IPS DF 6.9 (cell line): ENCODE measurements at regions not wholly inside any gene's neighbourhood (a gene's known extent, or its start where the extent isn't known, plus 50 kb on each side); places are given as distances from the start of the nearest gene placed in this dataset.

Experiments
- DNase-seq: peaks from one replicate; pipeline ENCODE4 v3.0.0-alpha.2; 2013; ENCODE audit warnings: low read depth, low spot score
- H3K27ac ChIP-seq: one replicate; pipeline ENCODE4 v1.5.1; 2013; ENCODE audit warnings: low read length, control low read depth
- H3K27me3 ChIP-seq: 2 replicates; pipeline ENCODE4 v1.6.1; 2013; ENCODE audit warnings: mild to moderate bottlenecking, low read length; ENCODE audit not compliant: control insufficient read depth, insufficient read depth
- H3K36me3 ChIP-seq: 2 replicates; pipeline ENCODE4 v1.6.1; 2013; ENCODE audit warnings: low read length; ENCODE audit not compliant: control insufficient read depth, insufficient read depth
- H3K4me1 ChIP-seq: 2 replicates; pipeline ENCODE4 v1.6.1; 2013; ENCODE audit warnings: low read length; ENCODE audit not compliant: control insufficient read depth, insufficient read depth
- H3K4me3 ChIP-seq: 2 replicates; pipeline ENCODE4 v1.5.1; 2013; ENCODE audit warnings: mild to moderate bottlenecking, low read length
- H3K9me3 ChIP-seq: 2 replicates; pipeline ENCODE4 v1.6.1; 2013; ENCODE audit warnings: low read length, inconsistent platforms; ENCODE audit not compliant: control insufficient read depth, insufficient read depth
- WGBS: extraction: QIAGEN DNeasy Blood & Tissue Kit; methylation state at CpG from one replicate; pipeline ENCODE4 v1.1.7; 2013; ENCODE audit warnings: mixed read lengths, missing lambda C conversion rate; ENCODE audit not compliant: insufficient read length, insufficient coverage; 5-methylcytosine and 5-hydroxymethylcytosine counted together

GRCh38 chr10:63780101-63780500 lies 258.9 kb downstream of the REEP3 start:
- Histone ChIP-seq H3K4me3 (no peak overlapping the region), H3K4me1 (no peaks in the 10 kb centered on the region), H3K27ac (no peak overlapping the region), H3K27me3 (no peaks in the 10 kb centered on the region), H3K9me3 (no peaks in the 10 kb centered on the region), H3K36me3 (no peaks in the 10 kb centered on the region)
- DNase-seq: no peak
- WGBS: no CpG with 5 or more reads among the region's 3 CpGs

DNA sequence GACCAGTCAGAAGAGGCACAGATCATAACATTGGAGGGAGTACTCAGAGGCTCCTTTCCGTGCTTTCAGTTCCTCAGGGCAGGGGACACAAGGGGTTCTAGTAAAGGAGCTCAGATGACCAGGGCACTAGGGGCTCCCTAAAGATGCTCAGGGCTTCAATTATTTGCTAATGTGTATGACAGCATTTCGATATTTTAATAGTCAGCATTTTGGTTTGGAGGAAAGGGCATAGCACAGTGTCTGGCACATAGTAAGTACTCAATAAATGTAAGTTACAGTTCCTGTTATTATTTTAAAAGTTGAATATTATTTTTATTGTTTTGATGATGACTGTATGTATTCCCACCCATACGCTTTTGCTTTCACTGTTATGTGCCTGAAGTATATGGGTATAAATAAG lies 260.0 kb downstream of the REEP3 start:
- H3K36me3 ChIP-seq: no peaks in the 10 kb centered on the region
- no peaks in the 10 kb centered on the region for H3K27me3 ChIP-seq
- no peak for DNase-seq
- H3K9me3 ChIP-seq: no peaks in the 10 kb centered on the region
- WGBS: no CpG with 5 or more reads among the region's 3 CpGs
- H3K4me3 ChIP-seq: no peak overlapping the region
- no peaks in the 10 kb centered on the region for H3K4me1 ChIP-seq
- no peak overlapping the region for H3K27ac ChIP-seq

DNA sequence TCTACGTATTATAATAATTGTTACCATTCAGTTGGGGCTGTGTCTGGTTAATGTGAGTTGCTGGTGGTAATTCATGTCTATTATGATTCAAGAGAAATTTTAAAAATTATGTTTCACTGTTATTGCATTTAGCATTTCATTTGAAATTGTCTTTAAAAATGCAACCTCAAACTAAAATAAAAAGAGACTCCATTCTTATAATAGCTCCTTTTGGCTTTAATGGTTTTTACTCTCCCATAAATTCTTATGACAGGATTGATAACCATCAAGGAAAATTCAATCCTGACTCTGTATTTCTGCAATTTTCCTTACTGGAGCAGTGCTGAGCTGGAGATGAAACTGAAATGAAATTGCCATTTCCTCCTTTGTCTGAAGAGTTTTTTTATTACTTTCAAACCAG lies 262.7 kb downstream of the REEP3 start:
- Histone ChIP-seq H3K4me1 (no peaks in the 10 kb centered on the region), H3K27me3 (no peaks in the 10 kb centered on the region), H3K9me3 (no peaks in the 10 kb centered on the region), H3K27ac (no peak overlapping the region), H3K4me3 (no peak overlapping the region), H3K36me3 (no peaks in the 10 kb centered on the region)
- DNase-seq: no peak
- WGBS: no CpG with 5 or more reads among the region's 1 CpG

GRCh38 chr10:63788152-63788821 lies 267.1 kb downstream of the REEP3 start:
- H3K27ac ChIP-seq: no peak overlapping the region
- no peak overlapping the region for H3K4me3 ChIP-seq
- no peaks in the 10 kb centered on the region for H3K4me1 ChIP-seq
- no peaks in the 10 kb centered on the region; the same call in 1 of the 2 replicates for H3K9me3 ChIP-seq
- no CpG with 5 or more reads among the region's 3 CpGs for WGBS
- H3K27me3 ChIP-seq: no peaks in the 10 kb centered on the region
- no peak for DNase-seq
- H3K36me3 ChIP-seq: no peaks in the 10 kb centered on the region

DNA sequence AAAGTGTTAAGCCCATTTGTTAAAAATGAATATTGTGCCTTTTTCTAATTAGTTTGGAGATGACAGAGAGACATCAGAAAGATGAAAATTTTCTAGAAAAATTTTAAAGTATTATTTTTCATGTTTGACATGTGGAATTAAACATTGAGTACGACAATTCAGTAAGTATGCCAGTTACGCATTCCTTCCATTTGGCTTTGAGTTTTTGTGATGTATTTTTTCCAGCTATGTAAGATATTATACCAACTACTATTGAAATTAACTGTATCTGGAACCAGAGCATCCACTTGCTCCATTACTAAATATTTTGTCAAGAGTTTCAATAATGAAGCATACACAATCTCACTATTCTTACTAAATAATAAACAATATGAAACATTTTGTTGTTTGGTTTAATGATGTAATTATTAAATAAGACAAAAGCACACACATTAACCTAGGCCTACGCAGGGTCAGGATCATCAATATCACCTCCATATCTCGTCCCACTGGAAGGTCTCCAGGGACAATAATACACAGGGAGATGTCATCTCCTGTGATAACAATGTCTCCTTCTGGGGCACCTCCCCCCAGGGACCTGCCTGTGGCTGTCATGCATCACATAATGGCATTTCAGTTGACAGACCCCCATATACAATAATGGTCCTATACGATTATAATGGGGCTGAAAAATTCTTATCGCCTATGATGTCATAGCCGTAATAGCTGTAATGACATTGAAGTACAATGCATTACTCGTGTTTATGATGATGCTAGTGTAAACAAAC lies 274.1 kb downstream of the REEP3 start:
- no peaks in the 10 kb centered on the region for H3K36me3 ChIP-seq
- H3K27ac ChIP-seq: no peak overlapping the region
- no CpG with 5 or more reads among the region's 8 CpGs for WGBS
- H3K4me3 ChIP-seq: no peak overlapping the region
- no peaks in the 10 kb centered on the region; the same call in 1 of the 2 replicates for H3K9me3 ChIP-seq
- H3K27me3 ChIP-seq: no peaks in the 10 kb centered on the region
- DNase-seq: no peak
- H3K4me1 ChIP-seq: 0 out of 2 replicates have a peak, but pooled peaks cover 1% of the 10 kb centered on the region

DNA sequence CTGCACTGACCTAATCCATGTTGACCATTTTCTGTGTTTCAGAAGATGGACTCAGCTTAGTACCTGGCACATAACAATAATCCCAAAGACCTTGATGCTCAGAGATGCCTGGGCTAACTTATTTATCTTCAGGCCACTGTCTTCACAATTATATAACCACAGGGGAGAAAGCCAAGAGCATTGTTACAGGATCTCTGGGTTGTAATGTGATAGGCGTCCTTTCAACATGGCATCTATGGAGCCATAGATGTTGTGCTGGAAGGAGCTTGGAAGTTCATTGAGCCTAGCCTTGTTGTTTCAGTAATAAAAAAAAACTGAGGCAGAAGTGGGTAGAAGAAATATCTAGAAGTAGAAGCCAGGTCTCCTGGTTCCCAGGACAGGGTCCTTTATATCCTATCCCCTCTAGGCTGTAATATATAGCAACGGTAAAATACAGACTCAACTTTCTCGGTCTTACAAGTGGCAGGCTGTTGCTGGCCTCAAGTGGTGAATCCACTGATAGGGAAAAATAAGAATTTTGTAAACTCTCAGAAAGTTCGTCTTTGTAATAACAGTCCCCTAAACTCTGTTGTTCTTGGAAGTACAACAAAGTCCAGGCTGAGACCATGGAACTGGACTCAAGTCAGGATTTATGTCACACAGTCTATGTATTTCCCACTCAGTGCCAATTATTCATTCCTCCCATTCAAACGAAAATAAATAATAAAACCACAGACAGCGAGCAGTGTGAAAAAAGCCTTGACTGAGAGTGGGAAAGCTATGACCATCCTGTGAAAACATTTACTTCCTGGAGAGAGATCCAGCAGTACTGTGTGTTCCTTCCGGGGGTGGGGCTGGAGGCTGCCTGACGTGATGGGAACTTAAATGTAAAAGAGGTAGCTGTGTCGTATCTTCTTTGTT lies 277.6 kb downstream of the REEP3 start:
- no peak for DNase-seq
- H3K27me3 ChIP-seq: no peaks in the 10 kb centered on the region
- no peaks in the 10 kb centered on the region for H3K36me3 ChIP-seq
- no peak overlapping the region for H3K27ac ChIP-seq
- no peaks in the 10 kb centered on the region for H3K9me3 ChIP-seq
- H3K4me1 ChIP-seq: 0 out of 2 replicates have a peak, but pooled peaks cover 1% of the 10 kb centered on the region
- H3K4me3 ChIP-seq: no peak overlapping the region
- no CpG with 5 or more reads among the region's 9 CpGs for WGBS

GRCh38 chr10:63799521-63800300 lies 278.5 kb downstream of the REEP3 start:
- no peaks in the 10 kb centered on the region for H3K9me3 ChIP-seq

DNA sequence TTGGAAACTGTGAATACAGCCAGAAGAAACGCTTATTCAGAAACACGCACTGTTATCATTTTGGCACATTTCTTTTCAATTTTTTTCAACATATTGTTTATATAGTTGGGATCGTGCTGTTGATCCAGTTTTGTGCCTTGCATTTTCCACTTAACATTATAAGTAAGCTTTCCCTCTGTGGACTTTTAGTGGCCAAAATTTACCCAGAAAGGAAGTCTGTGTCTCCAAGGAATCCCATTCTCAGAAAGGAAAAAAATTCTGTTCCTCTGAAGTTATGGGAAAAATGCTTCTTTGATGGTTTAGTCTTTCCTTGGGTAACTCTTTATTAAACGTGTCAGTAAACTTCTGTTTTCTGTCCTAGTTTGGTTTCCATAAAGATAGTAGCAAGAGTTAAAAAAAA lies 280.0 kb downstream of the REEP3 start:
- no CpG with 5 or more reads among the region's 4 CpGs for whole genome bisulfite sequencing

More at GRCh38 chr10:63799521-63800300, 278.5 kb downstream of the REEP3 start:
- H3K27ac ChIP-seq: no peak overlapping the region
- H3K4me3 ChIP-seq: no peak overlapping the region
- H3K4me1 ChIP-seq: 0 out of 2 replicates have a peak, but pooled peaks cover 1% of the 10 kb centered on the region
- no CpG with 5 or more reads among the region's 8 CpGs for WGBS
- H3K36me3 ChIP-seq: no peaks in the 10 kb centered on the region
- DNase-seq: no peak
- no peaks in the 10 kb centered on the region for H3K27me3 ChIP-seq

DNA sequence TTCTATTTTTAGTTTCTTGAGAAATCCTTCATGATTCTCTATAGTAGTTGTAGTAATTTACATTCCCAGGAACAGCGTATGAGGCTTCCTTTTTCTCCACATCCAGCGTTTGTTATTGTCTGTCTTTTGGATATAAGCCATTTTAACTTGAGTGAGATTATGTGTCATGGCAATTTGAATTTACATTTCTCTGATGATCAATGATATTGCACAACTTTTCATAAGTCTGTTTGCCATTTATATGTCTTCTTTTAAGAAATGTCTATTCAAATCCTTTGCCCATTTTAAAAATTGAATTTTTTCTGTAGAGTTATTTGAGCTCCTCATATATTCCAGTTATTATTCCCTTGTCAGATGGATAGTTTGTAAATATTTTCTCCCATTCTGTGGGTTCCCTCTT lies 285.1 kb downstream of the REEP3 start:
- no peaks in the 10 kb centered on the region for H3K4me1 ChIP-seq
- H3K36me3 ChIP-seq: no peaks in the 10 kb centered on the region
- no peaks in the 10 kb centered on the region for H3K27me3 ChIP-seq
- H3K27ac ChIP-seq: no peak overlapping the region
- WGBS: no CpG with 5 or more reads among the region's 2 CpGs
- no peaks in the 10 kb centered on the region for H3K9me3 ChIP-seq
- no peak overlapping the region for H3K4me3 ChIP-seq
- no peak for DNase-seq

More for the DNA sequence above, 280.0 kb downstream of the REEP3 start:
- no peaks in the 10 kb centered on the region for H3K9me3 ChIP-seq
- no peaks in the 10 kb centered on the region for H3K36me3 ChIP-seq
- 0 out of 2 replicates have a peak, but pooled peaks cover 1% of the 10 kb centered on the region for H3K4me1 ChIP-seq
- DNase-seq: no peak
- H3K4me3 ChIP-seq: no peak overlapping the region
- no peak overlapping the region for H3K27ac ChIP-seq
- no peaks in the 10 kb centered on the region for H3K27me3 ChIP-seq
